ENCODE measurements at regions not wholly inside any gene's neighbourhood (a gene's known extent, or its start where the extent isn't known, plus 50 kb on each side); places are given as distances from the start of the nearest gene placed in this dataset.

- no peaks in the 10 kb centered on the region for H3K9me3 ChIP-seq (ENCODE audit: control insufficient read depth in 4 of 4, low read length in 3 of 4)
- no peak overlapping the region for H3K9ac ChIP-seq (ENCODE audit: low read depth in 1 of 2, low read length in 2 of 2)
- H3K36me3 ChIP-seq (ENCODE audit: control insufficient read depth in 4 of 4, insufficient read depth in 3 of 4, low read depth in 1 of 4, low read length in 3 of 4): no peaks in the 10 kb centered on the region
- 81% methylated on average over 1 of the region's 1 CpG for WGBS
- H3K4me1 ChIP-seq (ENCODE audit: control insufficient read depth in 4 of 4, insufficient read depth in 4 of 4, low read length in 3 of 4): no peaks in the 10 kb centered on the region
- no peaks in the 10 kb centered on the region for H3K27me3 ChIP-seq (ENCODE audit: control insufficient read depth in 4 of 4, insufficient read depth in 4 of 4, low read length in 3 of 4)
- H3K27ac ChIP-seq (ENCODE audit: low read depth in 1 of 2, low read length in 2 of 2): no peak overlapping the region
- H3K4me3 ChIP-seq (ENCODE audit: low read depth in 1 of 3, low read length in 3 of 3): no peak overlapping the region
- no peak for DNase-seq (ENCODE audit: low spot score)
- no peak for TF ChIP-seq ZBTB33 (IDR thresholded peaks at IDR 0.05)
- no peak for TF ChIP-seq ATF3 (IDR thresholded peaks at IDR 0.05)
- no peak for TF ChIP-seq TAF1 (conservative IDR thresholded peaks at IDR 0.05)
- no peak for TF ChIP-seq CTCF (IDR thresholded peaks at IDR 0.05; ENCODE audit: low read depth, low read length, missing input control)
- no peak for TF ChIP-seq NR2F2 (IDR thresholded peaks at IDR 0.05)
- TF ChIP-seq EGR1 (IDR thresholded peaks at IDR 0.05; ENCODE audit: low read depth in 2 of 2): no peak
- TF ChIP-seq RXRA (IDR thresholded peaks at IDR 0.05): no peak
Observed at GRCh38 chr16:59654455-59654854, 920.3 kb upstream of the GOT2 start.

GRCh38 chr16:59651662-59652061 lies 917.5 kb upstream of the GOT2 start:
- 80% methylated on average over 1 of the region's 1 CpG for whole genome bisulfite sequencing
- H3K36me3 ChIP-seq (ENCODE audit: control insufficient read depth in 4 of 4, insufficient read depth in 3 of 4, low read depth in 1 of 4, low read length in 3 of 4): no peaks in the 10 kb centered on the region
- no peak for TF ChIP-seq RXRA (IDR thresholded peaks at IDR 0.05)
- TF ChIP-seq CTCF (IDR thresholded peaks at IDR 0.05; ENCODE audit: low read depth, low read length, missing input control): no peak
- no peak for TF ChIP-seq SP1 (IDR thresholded peaks at IDR 0.05)
- TF ChIP-seq ZBTB33 (IDR thresholded peaks at IDR 0.05): no peak
- TF ChIP-seq JUND (IDR thresholded peaks at IDR 0.05): no peak
- TF ChIP-seq YY1 (IDR thresholded peaks at IDR 0.05): no peak
- no peak for TF ChIP-seq FOXA1 (IDR thresholded peaks at IDR 0.05)
- TF ChIP-seq HNF4G (IDR thresholded peaks at IDR 0.05): no peak
- TF ChIP-seq MAX (IDR thresholded peaks at IDR 0.05): no peak
- TF ChIP-seq EGR1 (IDR thresholded peaks at IDR 0.05; ENCODE audit: low read depth in 2 of 2): no peak
- no peak for TF ChIP-seq TAF1 (conservative IDR thresholded peaks at IDR 0.05)
- TF ChIP-seq GABPA (IDR thresholded peaks at IDR 0.05 in 1 of 2, conservative IDR thresholded peaks at IDR 0.05 in 1 of 2): no peak
- TF ChIP-seq ATF3 (IDR thresholded peaks at IDR 0.05): no peak
- no peak for TF ChIP-seq HNF4A (conservative IDR thresholded peaks at IDR 0.05)
- TF ChIP-seq FOXA2 (IDR thresholded peaks at IDR 0.05): no peak
- TF ChIP-seq REST (IDR thresholded peaks at IDR 0.05): no peak
- no peak for TF ChIP-seq RAD21 (IDR thresholded peaks at IDR 0.05)
- DNase-seq (ENCODE audit: low spot score): no peak
- no peak overlapping the region for H3K27ac ChIP-seq (ENCODE audit: low read depth in 1 of 2, low read length in 2 of 2)
- H3K4me3 ChIP-seq (ENCODE audit: low read depth in 1 of 3, low read length in 3 of 3): no peak overlapping the region
- H3K27me3 ChIP-seq (ENCODE audit: control insufficient read depth in 4 of 4, insufficient read depth in 4 of 4, low read length in 3 of 4): no peaks in the 10 kb centered on the region
- H3K4me1 ChIP-seq (ENCODE audit: control insufficient read depth in 4 of 4, insufficient read depth in 4 of 4, low read length in 3 of 4): peaks cover 0 to 2% (median 0%) of the 10 kb centered on the region in 4 donors
- no peak overlapping the region for H3K9ac ChIP-seq (ENCODE audit: low read depth in 1 of 2, low read length in 2 of 2)
- no peaks in the 10 kb centered on the region for H3K9me3 ChIP-seq (ENCODE audit: control insufficient read depth in 4 of 4, low read length in 3 of 4)

All from liver (tissue), 8 donors.